NOMO-1 treated with dmso at 0.1 percent for 144 hours (cell line): ENCODE measurements at regions not wholly inside any gene's neighbourhood (a gene's known extent, or its start where the extent isn't known, plus 50 kb on each side); places are given as distances from the start of the nearest gene placed in this dataset.
"Not testable (repeated sequence)": the region's sequence is repeated elsewhere in the genome, so short reads cannot be mapped to it uniquely, and the experiment has no call there.

Experiments used
- DNase-seq: peaks from one replicate; lab custom pipeline; 2025; ENCODE audit not compliant: unreplicated experiment; lab: John Stamatoyannopoulos, UW

GRCh38 chr1:232579958-232580941 is 49.7 kb downstream of the SIPA1L2 start:
- no peak for DNase-seq

DNA sequence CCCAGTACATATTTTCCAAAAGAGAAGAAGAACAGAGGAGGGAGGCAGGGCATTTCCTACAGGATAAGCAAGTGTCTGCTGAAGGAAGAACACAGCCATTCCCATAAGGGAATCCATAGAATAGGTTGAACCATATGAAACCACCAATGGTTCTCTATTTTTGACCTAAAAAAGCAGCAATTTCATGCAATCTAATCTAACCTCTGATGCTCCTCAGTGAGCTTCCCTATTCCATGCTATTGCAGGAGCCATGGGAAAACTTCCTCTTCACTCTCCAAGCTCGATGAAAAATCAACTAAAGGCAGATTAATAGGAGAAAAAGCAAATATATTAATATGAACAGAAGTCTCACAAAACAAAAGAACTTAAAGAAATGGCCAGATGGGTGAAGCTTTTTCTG is 50.5 kb downstream of the SIPA1L2 start:
- no peak for DNase-seq

- DNase-seq, result no peak
These were observed 51.2 kb downstream of the SIPA1L2 start for GRCh38 chr1:232578651-232579195.

DNA sequence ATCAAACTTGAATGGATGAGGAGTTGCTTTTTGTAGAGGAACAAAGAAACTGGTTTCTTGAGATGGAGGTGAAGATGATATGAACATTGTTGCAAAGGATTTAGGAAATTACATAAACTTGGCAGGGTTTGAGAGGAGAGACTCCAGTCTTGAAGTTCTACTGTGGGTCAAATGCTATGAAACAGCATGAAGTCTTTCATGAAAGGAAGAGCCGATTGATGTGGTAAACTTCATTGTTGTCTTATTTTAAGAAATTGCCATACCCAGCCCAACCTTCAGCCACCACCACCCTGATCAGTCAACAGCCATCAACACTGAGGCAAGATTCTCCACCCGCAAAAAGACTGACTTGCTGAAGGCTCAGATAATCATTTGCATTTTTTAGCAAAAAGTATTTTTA is 52.2 kb downstream of the SIPA1L2 start:
- no peak for DNase-seq

DNA sequence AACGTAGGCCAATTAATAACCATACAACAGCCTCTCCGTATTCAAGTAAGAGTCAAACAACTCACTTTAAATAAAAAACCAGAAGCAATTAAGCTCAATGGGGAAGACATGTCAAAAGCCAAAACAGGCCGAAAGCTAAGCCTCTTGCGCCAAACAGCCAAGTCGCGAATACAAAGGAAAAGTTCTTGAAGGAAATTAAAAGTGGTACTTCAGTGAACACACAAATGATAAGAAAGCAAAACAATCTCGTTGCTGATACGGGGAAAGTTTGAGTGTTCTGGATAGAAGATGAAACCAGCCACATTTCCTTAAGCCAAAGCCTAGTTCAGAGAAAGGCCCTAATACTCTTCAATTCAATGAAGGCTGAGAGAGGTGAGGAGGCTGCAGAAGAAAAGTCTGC is 53.4 kb downstream of the SIPA1L2 start:
- DNase-seq, result no peak

DNA sequence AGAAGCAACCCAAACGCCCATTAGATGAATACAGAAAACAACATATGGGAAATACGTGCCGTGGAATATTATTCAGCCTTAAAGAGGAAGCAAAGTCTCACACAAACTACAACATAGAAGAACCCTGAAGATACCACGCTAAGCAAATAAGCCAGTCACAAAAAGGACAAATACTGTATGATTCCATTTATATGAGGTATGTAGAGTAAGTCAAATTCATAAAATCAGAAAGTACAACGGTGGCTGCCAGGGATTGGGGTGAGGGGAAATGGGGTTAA is 54.2 kb downstream of the SIPA1L2 start:
- no peak for DNase-seq

GRCh38 chr1:232574889-232575762 is 54.8 kb downstream of the SIPA1L2 start:
- no peak for DNase-seq

- DNase-seq, result no peak
These were observed 55.9 kb downstream of the SIPA1L2 start for GRCh38 chr1:232574077-232574476.

DNA sequence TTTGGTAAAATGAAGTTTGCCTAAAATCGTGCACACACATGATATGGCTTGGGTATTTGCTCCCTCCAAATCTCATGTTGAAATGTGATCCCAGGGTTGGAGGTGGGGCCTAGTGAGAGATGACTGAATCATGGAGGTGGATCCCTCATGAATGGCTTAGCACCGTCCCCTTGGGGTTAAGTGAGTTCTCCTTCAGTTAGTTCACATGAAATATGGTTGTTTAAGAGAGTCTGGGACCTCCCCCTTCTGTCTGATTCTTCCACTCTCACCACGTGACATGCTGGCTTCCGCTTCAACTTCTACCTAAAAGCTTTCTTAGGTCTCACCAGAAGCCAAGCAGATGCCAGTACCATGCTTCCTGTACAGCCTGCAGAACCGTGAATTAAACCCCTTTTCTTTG is 58.4 kb downstream of the SIPA1L2 start:
- DNase-seq, result no peak

GRCh38 chr1:232570007-232570406 is 59.9 kb downstream of the SIPA1L2 start:
- no peak for DNase-seq

DNA sequence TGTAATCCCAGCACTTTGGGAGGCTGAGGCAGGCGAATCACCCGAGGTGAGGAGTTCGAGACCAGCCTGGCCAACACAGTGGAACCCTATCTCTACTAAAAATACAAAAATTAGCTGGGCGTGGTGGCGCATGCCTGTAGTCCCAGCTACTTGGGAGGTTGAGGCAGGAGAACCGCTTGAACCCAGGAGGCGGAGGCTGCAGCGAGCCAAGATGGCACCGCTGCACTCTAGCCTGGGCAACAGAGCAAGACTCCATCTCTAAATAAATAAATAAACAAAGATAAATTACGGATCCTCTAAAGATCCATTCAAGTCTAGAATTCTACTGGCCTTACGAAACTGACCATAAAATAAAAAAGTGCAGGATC is 60.4 kb downstream of the SIPA1L2 start:
- not testable (repeated sequence) for DNase-seq

DNA sequence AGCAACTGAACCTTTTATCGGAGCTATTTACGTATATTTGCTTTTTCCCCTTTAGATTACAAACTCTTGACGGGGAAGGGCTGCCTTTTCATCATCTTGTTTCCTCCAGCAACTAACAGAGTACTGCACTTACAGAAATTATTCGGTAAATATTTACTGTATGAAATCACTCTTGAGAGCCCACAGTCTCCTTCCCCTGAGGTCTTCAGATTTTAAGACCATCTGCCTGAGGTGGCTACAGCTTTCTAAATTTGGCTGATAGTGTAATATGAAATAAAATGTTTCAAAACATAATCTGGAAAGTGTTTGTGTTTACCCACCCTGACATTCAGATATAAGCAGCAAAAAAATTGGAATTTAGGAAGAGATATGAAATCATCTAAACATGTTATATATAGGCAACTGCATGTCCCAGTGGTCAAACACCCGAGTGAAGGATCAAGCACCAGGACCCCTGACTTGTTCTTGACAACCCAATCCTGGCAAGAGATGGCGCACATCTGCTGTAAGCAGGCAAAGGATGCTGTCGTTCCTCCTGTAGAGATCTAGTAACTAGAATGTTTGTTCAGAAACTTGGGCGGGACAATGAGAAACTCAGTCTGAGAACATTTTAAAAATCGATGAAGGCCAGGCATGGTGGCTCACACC is 60.9 kb downstream of the SIPA1L2 start:
- no peak for DNase-seq

DNA sequence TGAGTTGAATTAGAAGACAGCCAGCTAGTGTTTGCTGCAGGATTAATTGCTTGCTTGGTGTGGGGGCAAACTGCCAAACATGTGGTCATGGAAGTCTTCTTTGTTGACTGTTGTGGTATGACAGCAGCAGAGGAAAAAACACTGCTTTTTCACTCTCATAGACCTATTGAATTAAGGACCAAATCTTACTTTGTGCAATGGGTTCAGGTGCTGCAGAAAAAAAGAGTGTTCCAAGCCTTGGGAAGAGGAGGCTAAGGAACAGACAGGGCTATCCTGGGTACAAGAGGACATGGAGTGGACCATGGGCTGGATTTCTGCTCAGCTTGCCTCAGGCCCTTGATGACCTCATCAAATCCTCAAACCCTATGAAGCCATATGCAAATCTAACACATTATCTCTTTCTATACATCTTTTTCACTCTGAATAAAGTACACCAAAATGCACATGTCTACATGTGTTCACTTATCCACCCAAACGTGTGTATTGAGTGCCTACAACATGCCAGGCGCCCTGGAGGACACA is 61.5 kb downstream of the SIPA1L2 start:
- DNase-seq, result no peak

DNA sequence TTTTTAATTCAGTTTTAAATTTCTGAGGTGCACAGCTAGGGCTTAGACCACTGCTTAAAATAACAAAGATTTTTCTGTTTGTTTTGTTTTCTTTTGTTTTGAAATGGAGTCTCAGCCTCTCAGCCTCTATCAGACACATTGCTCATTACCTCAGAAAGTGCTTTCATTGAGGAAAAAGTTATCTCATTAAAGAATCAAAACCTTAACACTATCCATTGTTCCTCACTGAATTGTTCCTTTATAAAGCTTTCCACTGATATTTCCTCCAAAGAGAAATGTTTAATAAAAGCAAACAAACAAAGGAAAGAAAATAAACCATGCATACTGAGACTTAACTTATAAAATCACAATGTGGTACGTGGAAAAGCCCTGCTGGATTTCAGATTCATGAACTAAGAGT is 63.8 kb downstream of the SIPA1L2 start:
- no peak for DNase-seq

- no peak for DNase-seq
These were observed 67.0 kb downstream of the SIPA1L2 start for GRCh38 chr1:232562855-232563510.

DNA sequence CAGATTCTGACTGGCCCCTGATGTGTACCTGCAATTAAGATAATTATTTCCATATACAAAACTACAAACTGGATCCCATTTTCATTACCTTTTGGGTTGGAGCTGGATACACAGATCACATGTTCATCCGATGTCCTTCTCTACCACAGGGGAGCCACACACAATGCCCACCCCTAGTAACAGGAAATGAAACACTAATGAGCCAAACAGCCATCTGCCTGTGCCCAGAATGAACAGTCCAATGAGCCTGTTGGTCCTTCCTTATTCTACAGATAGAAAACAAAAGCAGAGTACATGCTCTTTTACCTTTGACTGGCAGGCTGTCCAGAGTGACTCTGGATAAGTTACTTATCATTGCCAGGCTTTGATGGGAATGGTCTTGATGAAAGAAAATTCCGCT is 68.6 kb downstream of the SIPA1L2 start:
- DNase-seq, result no peak

DNA sequence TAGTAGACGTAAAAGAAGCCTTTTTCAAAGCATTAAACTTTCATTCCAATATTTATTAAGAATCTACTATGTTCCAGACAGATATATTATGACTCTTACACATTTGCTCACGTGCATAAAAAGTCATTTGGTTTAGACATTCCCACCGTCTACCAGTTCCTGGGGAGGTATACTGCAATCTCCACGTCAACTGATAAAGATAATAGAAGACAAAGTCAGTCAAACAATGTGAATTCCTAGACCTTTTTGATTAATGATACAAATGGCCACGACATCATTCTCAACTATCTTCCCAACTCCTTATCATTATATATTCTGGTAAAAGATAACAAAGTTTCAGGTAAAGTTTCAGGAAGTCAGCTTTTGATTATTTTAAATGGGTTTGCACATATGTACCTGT is 69.0 kb downstream of the SIPA1L2 start:
- no peak for DNase-seq

DNA sequence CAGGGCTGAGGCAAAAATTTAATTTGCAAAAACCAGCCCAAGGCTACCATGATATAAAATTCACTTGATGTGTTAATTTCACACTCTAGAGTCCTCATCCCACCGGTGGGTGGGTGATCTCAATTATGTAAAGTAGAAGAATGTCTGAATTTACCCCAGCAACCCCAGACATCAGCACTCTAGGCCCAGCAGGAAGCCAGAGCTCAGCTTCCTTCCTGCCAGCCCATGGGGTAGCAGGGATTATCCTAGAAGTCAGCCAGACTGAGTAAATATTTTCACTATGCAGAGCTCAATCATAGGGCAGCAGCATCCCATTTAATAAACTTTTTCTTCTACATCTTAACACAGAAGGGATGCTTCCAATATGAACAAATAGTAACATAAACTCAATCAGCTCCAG is 71.0 kb downstream of the SIPA1L2 start:
- DNase-seq, result no peak

DNA sequence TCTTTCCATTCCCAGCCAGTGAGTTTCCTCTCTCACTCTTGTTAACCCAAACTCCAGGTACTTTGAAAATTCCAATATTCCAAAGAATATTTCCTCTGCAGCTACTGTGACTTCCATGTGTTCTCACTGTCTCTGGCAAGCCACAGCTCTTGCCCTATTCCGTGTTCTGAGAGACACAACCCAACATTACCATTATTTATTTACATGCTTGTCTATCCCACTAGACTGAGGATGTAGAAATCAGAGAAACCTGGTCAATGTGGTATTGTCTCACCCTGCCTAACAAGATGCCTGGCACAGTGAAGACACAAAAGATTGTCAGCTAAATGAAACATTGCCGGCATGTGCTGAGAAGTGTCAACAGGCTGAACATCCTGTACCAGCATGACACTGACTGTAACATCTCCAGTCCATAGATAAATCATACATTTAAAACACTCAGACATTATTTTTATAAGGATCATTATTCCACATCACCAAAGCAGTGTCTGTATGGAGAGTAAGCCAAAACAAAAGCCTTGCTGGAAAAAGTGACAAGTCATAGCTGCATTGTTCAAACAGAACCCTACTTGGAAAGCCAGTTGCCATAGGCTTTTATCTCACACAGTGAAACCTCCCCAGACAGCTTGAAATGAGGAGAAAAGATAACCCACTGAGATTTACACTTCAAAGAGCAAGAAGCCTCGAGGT is 72.3 kb downstream of the SIPA1L2 start:
- no peak for DNase-seq

DNA sequence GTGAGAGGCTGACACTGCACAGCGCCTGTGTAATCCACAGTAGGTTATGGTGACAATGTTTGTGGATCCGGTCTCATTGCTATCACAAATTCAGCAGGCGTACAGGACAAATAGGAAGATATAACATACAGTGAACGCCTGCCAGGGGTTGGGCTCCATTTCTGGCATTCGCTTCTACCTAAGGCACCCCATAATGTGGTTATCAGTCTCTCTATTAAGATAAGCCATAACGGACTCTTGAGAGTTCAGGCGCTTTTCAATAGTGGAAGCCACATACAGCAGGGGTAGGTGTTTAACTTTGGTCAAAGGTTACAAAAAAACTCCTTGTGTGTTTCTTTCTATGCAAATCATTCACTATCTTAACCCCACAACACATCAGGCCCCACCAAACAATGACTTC is 72.8 kb downstream of the SIPA1L2 start:
- no peak for DNase-seq
